ENCODE measurements at regions not wholly inside any gene's neighbourhood (a gene's known extent, or its start where the extent isn't known, plus 50 kb on each side); places are given as distances from the start of the nearest gene placed in this dataset.
"Not testable (repeated sequence)": the region's sequence is repeated elsewhere in the genome, so short reads cannot be mapped to it uniquely, and the experiment has no call there.

GRCh38 chr5:119694284-119694683, 64.9 kb downstream of the FAM170A start:
- H3K27ac Mint-ChIP-seq (ENCODE audit: unreplicated experiment), result no peak overlapping the region
- no peaks in the 10 kb centered on the region for H3K27me3 Mint-ChIP-seq (ENCODE audit: unreplicated experiment)
- H3K4me1 Mint-ChIP-seq (ENCODE audit: low read depth, unreplicated experiment), result no peaks in the 10 kb centered on the region
- no peak for TF ChIP-seq CTCF (IDR thresholded peaks at IDR 0.05; ENCODE audit: unreplicated experiment)
- intact Hi-C loops (cut with micrococcal nuclease; ENCODE audit: unreplicated experiment), result no loop called here
- H3K36me3 Mint-ChIP-seq (ENCODE audit: insufficient read depth, unreplicated experiment), result no peaks in the 10 kb centered on the region
- CTCF ChIA-PET, result no interaction called here
- H3K4me3 Mint-ChIP-seq (ENCODE audit: low read depth, unreplicated experiment), result no peak overlapping the region
- H3K9me3 Mint-ChIP-seq (ENCODE audit: low read depth, unreplicated experiment), result no peaks in the 10 kb centered on the region
- no peak for DNase-seq
- BruUV-seq (replicated peaks), result no TSS peak

- BruUV-seq (replicated peaks), result no TSS peak
- Mint-ChIP-seq H3K4me3 (ENCODE audit: low read depth, unreplicated experiment) (no peak overlapping the region), H3K36me3 (ENCODE audit: insufficient read depth, unreplicated experiment) (no peaks in the 10 kb centered on the region), H3K4me1 (ENCODE audit: low read depth, unreplicated experiment) (no peaks in the 10 kb centered on the region), H3K27ac (ENCODE audit: unreplicated experiment) (no peak overlapping the region), H3K27me3 (ENCODE audit: unreplicated experiment) (no peaks in the 10 kb centered on the region), H3K9me3 (ENCODE audit: low read depth, unreplicated experiment) (peaks cover 2% of the 10 kb centered on the region)
- CTCF ChIA-PET, result no interaction called here
- no peak for DNase-seq
- TF ChIP-seq CTCF (IDR thresholded peaks at IDR 0.05; ENCODE audit: unreplicated experiment), result no peak
- intact Hi-C loops (cut with micrococcal nuclease; ENCODE audit: unreplicated experiment), result no loop called here
Measured at GRCh38 chr5:119706049-119706448, 76.7 kb downstream of the FAM170A start.

- no TSS peak for BruUV-seq (replicated peaks)
- no peaks in the 10 kb centered on the region for H3K36me3 Mint-ChIP-seq (ENCODE audit: insufficient read depth, unreplicated experiment)
- TF ChIP-seq CTCF (IDR thresholded peaks at IDR 0.05; ENCODE audit: unreplicated experiment), result no peak
- no peaks in the 10 kb centered on the region for H3K4me1 Mint-ChIP-seq (ENCODE audit: low read depth, unreplicated experiment)
- no peak overlapping the region for H3K27ac Mint-ChIP-seq (ENCODE audit: unreplicated experiment)
- peaks cover 2% of the 10 kb centered on the region for H3K9me3 Mint-ChIP-seq (ENCODE audit: low read depth, unreplicated experiment)
- H3K4me3 Mint-ChIP-seq (ENCODE audit: low read depth, unreplicated experiment), result no peak overlapping the region
- CTCF ChIA-PET, result interaction anchor here (0.7 kb wide), 2 partner anchors 125 to 766 kb away, joined by 3 read pairs; no protein-coding TSS in a partner anchor
- intact Hi-C loops (cut with micrococcal nuclease; ENCODE audit: unreplicated experiment), result no loop called here
- no peaks in the 10 kb centered on the region for H3K27me3 Mint-ChIP-seq (ENCODE audit: unreplicated experiment)
- no peak for DNase-seq
Measured at GRCh38 chr5:119708076-119708790, 78.9 kb downstream of the FAM170A start.

GRCh38 chr5:119721775-119722174, 92.4 kb downstream of the FAM170A start:
- Mint-ChIP-seq H3K36me3 (ENCODE audit: insufficient read depth, unreplicated experiment) (no peaks in the 10 kb centered on the region), H3K27me3 (ENCODE audit: unreplicated experiment) (no peaks in the 10 kb centered on the region), H3K9me3 (ENCODE audit: low read depth, unreplicated experiment) (peaks cover 4% of the 10 kb centered on the region), H3K27ac (ENCODE audit: unreplicated experiment) (no peak overlapping the region), H3K4me3 (ENCODE audit: low read depth, unreplicated experiment) (no peak overlapping the region), H3K4me1 (ENCODE audit: low read depth, unreplicated experiment) (no peaks in the 10 kb centered on the region)
- intact Hi-C loops (cut with micrococcal nuclease; ENCODE audit: unreplicated experiment), result no loop called here
- CTCF ChIA-PET, result no interaction called here
- no peak for DNase-seq
- BruUV-seq (replicated peaks), result no TSS peak
- TF ChIP-seq CTCF (IDR thresholded peaks at IDR 0.05; ENCODE audit: unreplicated experiment), result no peak

GRCh38 chr5:119725291-119725690, 95.9 kb downstream of the FAM170A start:
- intact Hi-C loops (cut with micrococcal nuclease; ENCODE audit: unreplicated experiment); H3K9me3 Mint-ChIP-seq (ENCODE audit: low read depth, unreplicated experiment); CTCF ChIA-PET; H3K27me3 Mint-ChIP-seq (ENCODE audit: unreplicated experiment); H3K36me3 Mint-ChIP-seq (ENCODE audit: insufficient read depth, unreplicated experiment); DNase-seq; H3K27ac Mint-ChIP-seq (ENCODE audit: unreplicated experiment); H3K4me1 Mint-ChIP-seq (ENCODE audit: low read depth, unreplicated experiment); BruUV-seq (replicated peaks); H3K4me3 Mint-ChIP-seq (ENCODE audit: low read depth, unreplicated experiment): not testable (repeated sequence)
